WTC11 (cell line): ENCODE measurements at regions not wholly inside any gene's neighbourhood (a gene's known extent, or its start where the extent isn't known, plus 50 kb on each side); places are given as distances from the start of the nearest gene placed in this dataset.

ENCODE experiments used
- ATAC-seq: fragments of 200-7000 bp; cut with Tn5 transposase; 2 replicates; pipeline ENCODE4 v1.10.0; 2021; ENCODE audit warnings: mild to moderate bottlenecking, moderate library complexity
- CTCF ChIA-PET: fragments of 300-600 bp; sonication (Branson Sonifier 250); formaldehyde crosslinking; loops from one replicate; lab custom pipeline; 2021; ENCODE audit warnings: antibody characterized with exemption; lab: Charles Lee
- POLR2A ChIA-PET: fragments of 350-600 bp; sonication (Branson Sonifier 250); formaldehyde crosslinking; loops from one replicate; lab custom pipeline; 2021; ENCODE audit warnings: antibody characterized with exemption; lab: Charles Lee
- DNase-seq: peaks from one replicate; pipeline ENCODE4 v3.0.0; 2021; ENCODE audit warnings: low spot score
- H3K27ac Mint-ChIP-seq: 2 replicates; pipeline ENCODE4 v1.8.0; 2021; ENCODE audit warnings: mixed read lengths
- H3K27me3 Mint-ChIP-seq: 2 replicates; pipeline ENCODE4 v1.8.0; 2021; ENCODE audit warnings: low read depth, mild to moderate bottlenecking, moderate library complexity, mixed read lengths
- H3K36me3 Mint-ChIP-seq: 2 replicates; pipeline ENCODE4 v1.8.0; 2021; ENCODE audit warnings: mixed read lengths
- H3K4me1 Mint-ChIP-seq: 2 replicates; pipeline ENCODE4 v1.8.0; 2022; ENCODE audit warnings: mixed read lengths
- H3K4me3 Mint-ChIP-seq: 2 replicates; pipeline ENCODE4 v1.8.0; 2021; ENCODE audit warnings: mild to moderate bottlenecking, moderate library complexity, mixed read lengths
- H3K9me3 Mint-ChIP-seq: 2 replicates; pipeline ENCODE4 v1.8.0; 2021; ENCODE audit warnings: mixed read lengths
- AFF4 ChIP-seq: sonication (generic); formaldehyde crosslinking; IDR thresholded peaks from 2 replicates; pipeline ENCODE4 v1.8.1; 2023; ENCODE audit warnings: mild to moderate bottlenecking, missing genetic modification reagents, borderline replicate concordance
- AR ChIP-seq: fragments of 250-450 bp; sonication (Bioruptor Pico); IDR thresholded peaks from 2 replicates; pipeline ENCODE4 v1.9.0; 2021; ENCODE audit warnings: mild to moderate bottlenecking
- CTCF ChIP-seq: fragments of 200-600 bp; IDR thresholded peaks from 2 replicates; pipeline ENCODE4 v1.8.0; 2022; ENCODE audit warnings: antibody characterized with exemption
- ESRRA ChIP-seq: sonication (generic); formaldehyde crosslinking; IDR thresholded peaks from 2 replicates; pipeline ENCODE4 v1.8.1; 2022; ENCODE audit warnings: mild to moderate bottlenecking, missing genetic modification reagents, borderline replicate concordance
- FOXJ3 ChIP-seq: sonication (generic); formaldehyde crosslinking; IDR thresholded peaks from 2 replicates; pipeline ENCODE4 v1.9.0; 2021; ENCODE audit warnings: missing genetic modification reagents, mild to moderate bottlenecking, borderline replicate concordance
- FOXP1 ChIP-seq: sonication (generic); formaldehyde crosslinking; IDR thresholded peaks from 2 replicates; pipeline ENCODE4 v1.8.0; 2022; ENCODE audit warnings: missing genetic modification reagents, mild to moderate bottlenecking, moderate library complexity, borderline replicate concordance
- MXD4 ChIP-seq: fragments of 250-450 bp; sonication (Bioruptor Pico); IDR thresholded peaks from 2 replicates; pipeline ENCODE4 v1.8.0; 2021; ENCODE audit warnings: mild to moderate bottlenecking, moderate library complexity, borderline replicate concordance
- PRRX2 ChIP-seq: fragments of 250-450 bp; sonication (Bioruptor Pico); IDR thresholded peaks from 2 replicates; pipeline ENCODE4 v1.8.0; 2021; ENCODE audit warnings: mild to moderate bottlenecking
- TEAD1 ChIP-seq: sonication (generic); formaldehyde crosslinking; IDR thresholded peaks from 2 replicates; pipeline ENCODE4 v1.8.0; 2022; ENCODE audit warnings: mild to moderate bottlenecking, missing genetic modification reagents
- USF2 ChIP-seq: sonication (generic); formaldehyde crosslinking; IDR thresholded peaks from 2 replicates; pipeline ENCODE4 v1.8.1; 2023; ENCODE audit warnings: mild to moderate bottlenecking, missing genetic modification reagents, moderate library complexity
- ZMAT4 ChIP-seq: fragments of 250-450 bp; sonication (Bioruptor Pico); IDR thresholded peaks from 2 replicates; pipeline ENCODE4 v1.9.0; 2021; ENCODE audit warnings: mild to moderate bottlenecking
- ZNF281 ChIP-seq: sonication (generic); formaldehyde crosslinking; IDR thresholded peaks from 2 replicates; pipeline ENCODE4 v1.8.0; 2023; ENCODE audit warnings: mild to moderate bottlenecking, missing genetic modification reagents
- ZNF423 ChIP-seq: fragments of 250-450 bp; sonication (Bioruptor Pico); IDR thresholded peaks from 2 replicates; pipeline ENCODE4 v2.1.2; 2022; ENCODE audit warnings: mild to moderate bottlenecking, moderate library complexity
- ZNF425 ChIP-seq: fragments of 250-450 bp; sonication (Bioruptor Pico); conservative IDR thresholded peaks from 2 replicates; pipeline ENCODE4 v1.9.0; 2021; ENCODE audit warnings: mild to moderate bottlenecking
- ZNF512 ChIP-seq: sonication (generic); formaldehyde crosslinking; IDR thresholded peaks from 2 replicates; pipeline ENCODE4 v1.8.1; 2022; ENCODE audit warnings: missing genetic modification reagents, borderline replicate concordance
- ZSCAN18 ChIP-seq: fragments of 250-450 bp; sonication (Bioruptor Pico); IDR thresholded peaks from 2 replicates; pipeline ENCODE4 v2.1.2; 2022; ENCODE audit warnings: mild to moderate bottlenecking, moderate library complexity

- TF ChIP-seq AFF4 (CRISPR knock-in tag) (no peak), TEAD1 (no peak), ZNF512 (CRISPR knock-in tag) (no peak), FOXP1 (no peak), ZSCAN18 (no peak), FOXJ3 (CRISPR knock-in tag) (no peak), PRRX2 (CRISPR knock-in tag) (no peak), ZNF423 (CRISPR knock-in tag) (no peak), ZNF281 (no peak)
Observed at GRCh38 chr13:106156468-106156867, 379.0 kb downstream of the EFNB2 start (continued).

GRCh38 chr13:106155411-106155810 lies 380.1 kb downstream of the EFNB2 start:
- Mint-ChIP-seq H3K4me1 (peaks cover 56% of the 10 kb centered on the region), H3K4me3 (no peak overlapping the region), H3K36me3 (no peaks in the 10 kb centered on the region), H3K9me3 (no peaks in the 10 kb centered on the region), H3K27me3 (no peaks in the 10 kb centered on the region), H3K27ac (no peak overlapping the region)
- ChIA-PET CTCF (interaction anchor here (1.3 kb wide), 1 partner anchor 9 kb away, joined by 6 read pairs; no protein-coding TSS in a partner anchor), POLR2A (no interaction called here)
- no peak for ATAC-seq
- TF ChIP-seq ZNF425 (no peak), AR (CRISPR knock-in tag) (no peak), ZMAT4 (no peak), ESRRA (CRISPR knock-in tag) (no peak), PRRX2 (CRISPR knock-in tag) (no peak), MXD4 (no peak), USF2 (CRISPR knock-in tag) (no peak), CTCF (no peak)
- DNase-seq = no peak
